Uterus (tissue), 3 donors: ENCODE measurements at regions not wholly inside any gene's neighbourhood (a gene's known extent, or its start where the extent isn't known, plus 50 kb on each side); places are given as distances from the start of the nearest gene placed in this dataset.
A peak's percentile ranks its signal among the peaks of the same experiment; 100 is the strongest.

Experiments
- DNase-seq, 2 donors: peaks; one replicate each; pipeline ENCODE4 v3.0.0-alpha.2; 2019 to 2020
- H3K27ac ChIP-seq, 2 donors: fragments of 200-600 bp; sonication (generic); 1 replicate in 1 of 2; 2 replicates in 1 of 2; pipeline ENCODE4 v1.5.1; 2016 to 2018
- H3K27me3 ChIP-seq, 2 donors: fragments of 200-600 bp; sonication (generic); one replicate each; pipeline ENCODE4 v1.5.1; 2018 to 2019; ENCODE audit warnings: control low read depth in 1 of 2
- H3K36me3 ChIP-seq, 2 donors: fragments of 200-600 bp; sonication (generic); one replicate each; pipeline ENCODE4 v1.5.1; 2019; ENCODE audit warnings: control low read depth in 1 of 2
- H3K4me1 ChIP-seq, 2 donors: fragments of 200-600 bp; sonication (generic); one replicate each; pipeline ENCODE4 v1.5.1; 2018 to 2019; ENCODE audit warnings: control low read depth in 1 of 2
- H3K4me3 ChIP-seq, 2 donors: fragments of 200-600 bp; sonication (generic); 1 replicate in 1 of 2; 2 replicates in 1 of 2; pipeline ENCODE4 v1.5.1; 2018 to 2019; ENCODE audit warnings: mild to moderate bottlenecking in 1 of 2
- H3K9me3 ChIP-seq, 2 donors: fragments of 200-600 bp; sonication (generic); one replicate each; pipeline ENCODE4 v1.5.1; 2019; ENCODE audit warnings: control low read depth in 1 of 2
- CTCF ChIP-seq, 4 experiments: fragments of 200-600 bp in 2 of 4; fragments of 450-650 bp in 2 of 4; sonication (generic) in 2 of 4; IDR thresholded peaks; one replicate each; pipeline ENCODE4 v1.5.1; 2016 to 2019; ENCODE audit warnings: antibody characterized with exemption in 4 of 4, mild to moderate bottlenecking in 2 of 4, moderate library complexity in 1 of 4
- POLR2A ChIP-seq, 2 donors: fragments of 450-650 bp; IDR thresholded peaks; one replicate each; pipeline ENCODE4 v1.6.1; 2016; ENCODE audit warnings: antibody characterized with exemption in 2 of 2, mild to moderate bottlenecking in 1 of 2, moderate library complexity in 1 of 2
- intact Hi-C: fragments of 100-400 bp; cut with DNase I; formaldehyde crosslinking; loops from one replicate; pipeline ENCODE4 v1.15.1; 2023; ENCODE audit warnings: low total_unique reads
- donor health status: DM: yes; HTN: yes; CAD: no.

DNA sequence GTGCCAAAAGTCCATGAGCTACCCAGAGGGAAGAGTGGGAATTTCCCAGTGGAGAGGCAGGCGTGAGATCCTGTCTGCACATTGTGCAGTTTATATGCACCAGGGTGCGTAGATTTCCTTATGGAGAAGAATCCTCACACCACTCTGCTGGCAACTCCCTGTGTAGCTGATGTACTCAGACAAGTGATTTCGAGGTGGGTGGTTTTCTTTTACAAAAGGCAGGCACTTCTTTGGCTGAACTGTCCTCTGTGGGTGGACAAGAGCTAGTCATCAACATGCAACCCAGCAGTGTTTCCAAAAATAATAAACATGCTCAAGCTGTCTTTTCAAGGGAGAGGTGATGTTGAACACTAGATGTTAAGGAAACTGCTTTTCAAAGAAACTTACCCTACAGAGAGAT, 121.7 kb upstream of the NXT1 start:
- Histone ChIP-seq H3K9me3 (no peaks in the 10 kb centered on the region), H3K27ac (no peak overlapping the region), H3K36me3 (no peaks in the 10 kb centered on the region), H3K27me3 (no peaks in the 10 kb centered on the region), H3K4me3 (no peak overlapping the region), H3K4me1 (no peaks in the 10 kb centered on the region)
- no peak for DNase-seq
- intact Hi-C loops: no loop called here
- TF ChIP-seq CTCF (IDR thresholded peaks at IDR 0.05) (no peak), POLR2A (IDR thresholded peaks at IDR 0.05) (no peak)

DNA sequence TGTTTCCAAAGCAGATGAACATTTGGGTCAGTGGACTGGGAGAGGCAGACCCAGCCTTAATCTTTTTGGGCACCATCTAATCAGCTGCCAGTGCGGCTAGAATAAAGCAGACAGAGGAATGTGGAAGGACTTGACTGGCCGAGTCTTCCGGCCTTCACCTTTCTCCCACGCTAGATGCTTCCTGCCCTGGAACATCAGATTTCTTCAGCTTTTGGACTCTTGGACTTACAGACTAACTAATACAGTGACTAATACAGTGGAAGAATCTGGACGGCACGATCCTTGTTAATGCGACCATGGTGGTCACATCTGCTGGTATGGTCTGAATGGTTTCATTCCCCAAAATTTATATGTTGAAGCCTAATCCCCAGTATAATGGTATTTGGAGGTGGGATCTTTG, 122.6 kb upstream of the NXT1 start:
- no peak for TF ChIP-seq POLR2A (IDR thresholded peaks at IDR 0.05)
- TF ChIP-seq CTCF (IDR thresholded peaks at IDR 0.05): no peak
- DNase-seq: no peak
- intact Hi-C loops: no loop called here

DNA sequence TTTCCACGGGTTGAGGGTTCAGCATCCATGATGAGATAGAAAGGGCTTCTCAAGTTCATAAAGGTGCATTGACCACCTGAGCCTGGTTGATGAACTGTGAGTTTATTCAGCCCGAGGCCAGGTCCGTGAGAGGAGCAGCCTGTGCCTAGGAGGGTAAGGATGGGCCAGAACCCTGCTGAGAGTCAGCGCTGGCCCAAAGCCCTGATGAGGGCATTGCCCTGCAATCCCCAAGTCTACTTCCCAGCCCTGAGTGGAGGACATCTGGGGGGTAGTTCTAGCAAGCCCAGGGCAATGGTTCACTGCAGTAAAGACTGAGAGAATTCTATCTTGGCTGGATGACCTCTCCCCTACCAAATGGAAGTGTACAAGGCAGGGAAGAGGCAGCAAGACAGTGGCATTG, 123.3 kb upstream of the NXT1 start:
- intact Hi-C loops: no loop called here
- Histone ChIP-seq H3K36me3 (no peaks in the 10 kb centered on the region), H3K27ac (no peak overlapping the region), H3K4me1 (no peaks in the 10 kb centered on the region), H3K4me3 (no peak overlapping the region), H3K9me3 (no peaks in the 10 kb centered on the region), H3K27me3 (no peaks in the 10 kb centered on the region)
- TF ChIP-seq CTCF (IDR thresholded peaks at IDR 0.05): no peak
- no peak for TF ChIP-seq POLR2A (IDR thresholded peaks at IDR 0.05)
- DNase-seq: no peak

More for the DNA sequence above, 122.6 kb upstream of the NXT1 start:
- H3K4me1 ChIP-seq: no peaks in the 10 kb centered on the region
- no peak overlapping the region for H3K27ac ChIP-seq
- H3K4me3 ChIP-seq: no peak overlapping the region
- H3K9me3 ChIP-seq: no peaks in the 10 kb centered on the region
- H3K27me3 ChIP-seq: no peaks in the 10 kb centered on the region
- H3K36me3 ChIP-seq: no peaks in the 10 kb centered on the region

- Histone ChIP-seq H3K4me3 (no peak overlapping the region), H3K9me3 (no peaks in the 10 kb centered on the region), H3K27me3 (no peaks in the 10 kb centered on the region), H3K36me3 (no peaks in the 10 kb centered on the region), H3K4me1 (no peaks in the 10 kb centered on the region), H3K27ac (no peak overlapping the region)
- no peak for TF ChIP-seq POLR2A (IDR thresholded peaks at IDR 0.05)
- intact Hi-C loops: no loop called here
- DNase-seq: no peak
Measured at GRCh38 chr20:23226612-23227265, 123.9 kb upstream of the NXT1 start.

GRCh38 chr20:23225407-23226060, 125.1 kb upstream of the NXT1 start:
- H3K4me3 ChIP-seq: no peak overlapping the region
- H3K27ac ChIP-seq: no peak overlapping the region
- TF ChIP-seq CTCF (IDR thresholded peaks at IDR 0.05) (no peak), POLR2A (IDR thresholded peaks at IDR 0.05) (no peak)
- no peaks in the 10 kb centered on the region for H3K4me1 ChIP-seq
- peaks cover 0 to 4% of the 10 kb centered on the region in 2 donors for H3K9me3 ChIP-seq
- intact Hi-C loops: no loop called here
- H3K27me3 ChIP-seq: no peaks in the 10 kb centered on the region
- H3K36me3 ChIP-seq: no peaks in the 10 kb centered on the region
- DNase-seq: peak in 1 of 2 donors; percentile 33
